ENCODE measurements at regions not wholly inside any gene's neighbourhood (a gene's known extent, or its start where the extent isn't known, plus 50 kb on each side); places are given as distances from the start of the nearest gene placed in this dataset.

GRCh38 chrX:40169193-40170101, 71.7 kb upstream of the BCOR start:
- no peak for FAIRE-seq

GRCh38 chrX:40168480-40169011, 70.8 kb upstream of the BCOR start:
- H3K4me3 ChIP-seq (ENCODE audit: low read depth, low read length): no peak overlapping the region
- FAIRE-seq: no peak
- H3K27me3 ChIP-seq (ENCODE audit: control insufficient read depth, insufficient read depth, low read length): no peaks in the 10 kb centered on the region
- no peaks in the 10 kb centered on the region for H3K36me3 ChIP-seq (ENCODE audit: control insufficient read depth, insufficient read depth, low read length)
- no peak for DNase-seq (ENCODE audit: low read depth)
- TF ChIP-seq CTCF (IDR thresholded peaks at IDR 0.05; ENCODE audit: insufficient read depth, low read length, severe bottlenecking): no peak

More at GRCh38 chrX:40169193-40170101, 71.7 kb upstream of the BCOR start:
- no peaks in the 10 kb centered on the region for H3K36me3 ChIP-seq (ENCODE audit: control insufficient read depth, insufficient read depth, low read length)
- no peaks in the 10 kb centered on the region for H3K27me3 ChIP-seq (ENCODE audit: control insufficient read depth, insufficient read depth, low read length)
- TF ChIP-seq CTCF (IDR thresholded peaks at IDR 0.05; ENCODE audit: insufficient read depth, low read length, severe bottlenecking): peak; percentile 51
- H3K4me3 ChIP-seq (ENCODE audit: low read depth, low read length): no peak overlapping the region
- peak; percentile 61 for DNase-seq (ENCODE audit: low read depth)

- Histone ChIP-seq H3K4me3 (ENCODE audit: low read depth, low read length) (peak overlapping the region; percentile 15), H3K27me3 (ENCODE audit: control insufficient read depth, insufficient read depth, low read length) (no peaks in the 10 kb centered on the region), H3K36me3 (ENCODE audit: control insufficient read depth, insufficient read depth, low read length) (no peaks in the 10 kb centered on the region)
- TF ChIP-seq CTCF (IDR thresholded peaks at IDR 0.05; ENCODE audit: insufficient read depth, low read length, severe bottlenecking): no peak
- FAIRE-seq (no peak), DNase-seq (ENCODE audit: low read depth) (no peak)
Observed at GRCh38 chrX:40167850-40168479, 70.2 kb upstream of the BCOR start.

- DNase-seq (ENCODE audit: low read depth): no peak
- FAIRE-seq: no peak
Observed at GRCh38 chrX:40167233-40167849, 69.6 kb upstream of the BCOR start.

GRCh38 chrX:40166582-40166981, 68.8 kb upstream of the BCOR start:
- DNase-seq (ENCODE audit: low read depth) (no peak), FAIRE-seq (no peak)
- Histone ChIP-seq H3K4me3 (ENCODE audit: low read depth, low read length) (no peak overlapping the region), H3K36me3 (ENCODE audit: control insufficient read depth, insufficient read depth, low read length) (no peaks in the 10 kb centered on the region), H3K27me3 (ENCODE audit: control insufficient read depth, insufficient read depth, low read length) (no peaks in the 10 kb centered on the region)
- no peak for TF ChIP-seq CTCF (IDR thresholded peaks at IDR 0.05; ENCODE audit: insufficient read depth, low read length, severe bottlenecking)

More at GRCh38 chrX:40167233-40167849, 69.6 kb upstream of the BCOR start:
- peak overlapping the region; percentile 15 for H3K4me3 ChIP-seq (ENCODE audit: low read depth, low read length)
- H3K27me3 ChIP-seq (ENCODE audit: control insufficient read depth, insufficient read depth, low read length): no peaks in the 10 kb centered on the region
- no peak for TF ChIP-seq CTCF (IDR thresholded peaks at IDR 0.05; ENCODE audit: insufficient read depth, low read length, severe bottlenecking)
- no peaks in the 10 kb centered on the region for H3K36me3 ChIP-seq (ENCODE audit: control insufficient read depth, insufficient read depth, low read length)

All from bronchial epithelial cell (primary cell).